GM18505 (cell line): ENCODE measurements at regions not wholly inside any gene's neighbourhood (a gene's known extent, or its start where the extent isn't known, plus 50 kb on each side); places are given as distances from the start of the nearest gene placed in this dataset.

Experiments used
- ATAC-seq: cut with Tn5 transposase; IDR thresholded peaks from one replicate; pipeline ENCODE4 v1.9.1; 2021; ENCODE audit not compliant: unreplicated experiment
- POLR2A ChIP-seq: IDR thresholded peaks from 4 replicates; pipeline ENCODE4 v1.6.1; 2011; ENCODE audit warnings: borderline replicate concordance; ENCODE audit not compliant: insufficient read depth, insufficient read length; ENCODE audit errors: extremely low read depth

- TF ChIP-seq POLR2A, result no peak
- no peak for ATAC-seq
Measured at GRCh38 chr3:194964809-194965208, 279.1 kb downstream of the FAM43A start.

GRCh38 chr3:194967151-194968117 lies 281.8 kb downstream of the FAM43A start:
- no peak for TF ChIP-seq POLR2A
- ATAC-seq, result no peak

- no peak for TF ChIP-seq POLR2A
- no peak for ATAC-seq
Measured at GRCh38 chr3:194970066-194970465, 284.4 kb downstream of the FAM43A start.

GRCh38 chr3:194971009-194971408 lies 285.3 kb downstream of the FAM43A start:
- no peak for TF ChIP-seq POLR2A
- ATAC-seq, result no peak

GRCh38 chr3:194971965-194972364 lies 286.3 kb downstream of the FAM43A start:
- no peak for TF ChIP-seq POLR2A
- no peak for ATAC-seq

- ATAC-seq, result no peak
- no peak for TF ChIP-seq POLR2A
Measured at GRCh38 chr3:194972641-194973040, 287.0 kb downstream of the FAM43A start.

- ATAC-seq, result no peak
- no peak for TF ChIP-seq POLR2A
Measured at GRCh38 chr3:194973366-194974000, 287.8 kb downstream of the FAM43A start.

GRCh38 chr3:194974468-194975135 lies 288.9 kb downstream of the FAM43A start:
- no peak for TF ChIP-seq POLR2A

GRCh38 chr3:194976049-194976451 lies 290.4 kb downstream of the FAM43A start:
- ATAC-seq, result no peak
- TF ChIP-seq POLR2A, result no peak

More at GRCh38 chr3:194974468-194975135, 288.9 kb downstream of the FAM43A start:
- ATAC-seq, result no peak

GRCh38 chr3:194976874-194977273 lies 291.2 kb downstream of the FAM43A start:
- TF ChIP-seq POLR2A, result no peak

GRCh38 chr3:194977356-194977755 lies 291.7 kb downstream of the FAM43A start:
- TF ChIP-seq POLR2A, result no peak
- no peak for ATAC-seq

More at GRCh38 chr3:194976874-194977273, 291.2 kb downstream of the FAM43A start:
- ATAC-seq, result no peak

GRCh38 chr3:194979173-194979572 lies 291.8 kb downstream of the XXYLT1 start:
- TF ChIP-seq POLR2A, result no peak
- ATAC-seq, result no peak

GRCh38 chr3:194982472-194982871 lies 288.5 kb downstream of the XXYLT1 start:
- no peak for ATAC-seq
- no peak for TF ChIP-seq POLR2A
